HG03097 (cell line): ENCODE measurements at regions not wholly inside any gene's neighbourhood (a gene's known extent, or its start where the extent isn't known, plus 50 kb on each side); places are given as distances from the start of the nearest gene placed in this dataset.

Experiments
- ATAC-seq: cut with Tn5 transposase; IDR thresholded peaks from one replicate; pipeline ENCODE4 v1.9.1; 2021; ENCODE audit not compliant: unreplicated experiment, low FRiP score

DNA sequence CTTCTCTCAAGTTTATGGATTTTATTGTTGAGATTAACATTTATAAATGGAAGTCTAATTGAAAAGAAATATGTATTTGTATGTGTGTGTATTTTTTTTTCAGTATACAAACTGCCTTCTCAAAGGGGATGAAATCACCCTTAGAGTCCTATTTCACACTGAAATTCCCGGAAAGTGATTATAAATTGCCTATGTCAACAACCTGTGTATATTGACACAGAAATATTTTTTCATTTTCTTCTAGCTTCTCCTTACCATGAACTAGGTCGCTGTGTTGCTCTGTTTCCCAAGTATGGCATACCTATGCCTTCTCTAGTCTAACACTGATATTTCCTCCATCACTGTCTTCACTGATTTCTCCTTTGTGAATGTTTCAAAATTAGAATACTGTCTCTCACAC is 444.0 kb upstream of the AZI2 start:
- ATAC-seq, result no peak

DNA sequence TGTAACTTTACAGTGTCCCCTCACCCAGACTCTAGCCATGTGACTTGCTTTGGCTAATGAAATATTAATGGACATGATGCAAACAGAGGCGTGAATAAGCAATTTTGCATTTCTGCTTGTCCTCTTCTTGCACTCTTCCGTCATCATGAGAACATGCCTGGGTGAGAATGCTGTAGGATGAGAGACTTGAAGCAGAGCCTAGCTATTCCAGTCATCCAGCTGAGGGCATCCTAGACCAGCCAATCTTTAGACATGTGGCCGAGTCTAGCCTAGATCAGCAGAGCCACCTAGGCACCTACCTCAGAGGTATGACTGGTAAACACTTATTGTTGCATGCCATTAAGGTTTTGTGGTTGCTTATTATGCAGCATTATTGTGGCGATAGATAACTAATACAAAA is 450.5 kb upstream of the AZI2 start:
- no peak for ATAC-seq

DNA sequence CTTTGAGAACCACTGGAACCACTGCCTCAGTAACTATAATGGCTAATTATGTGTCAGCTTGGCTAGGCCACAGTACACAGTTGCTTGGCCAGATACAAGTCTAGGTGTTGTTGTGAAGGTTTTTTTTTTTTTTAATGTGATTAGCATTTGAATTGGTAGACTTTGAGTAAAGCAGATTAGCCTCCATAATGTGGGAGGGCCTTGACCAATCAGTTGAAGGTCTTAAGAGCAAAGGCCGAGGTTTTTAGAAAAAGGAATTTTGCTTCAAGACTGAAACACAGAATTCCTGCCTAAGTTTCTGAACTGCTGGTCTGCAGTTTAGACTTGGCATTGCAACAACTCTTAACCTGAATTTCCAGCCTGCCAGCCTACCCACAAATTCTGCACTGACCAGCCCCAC is 451.6 kb upstream of the AZI2 start:
- no peak for ATAC-seq

DNA sequence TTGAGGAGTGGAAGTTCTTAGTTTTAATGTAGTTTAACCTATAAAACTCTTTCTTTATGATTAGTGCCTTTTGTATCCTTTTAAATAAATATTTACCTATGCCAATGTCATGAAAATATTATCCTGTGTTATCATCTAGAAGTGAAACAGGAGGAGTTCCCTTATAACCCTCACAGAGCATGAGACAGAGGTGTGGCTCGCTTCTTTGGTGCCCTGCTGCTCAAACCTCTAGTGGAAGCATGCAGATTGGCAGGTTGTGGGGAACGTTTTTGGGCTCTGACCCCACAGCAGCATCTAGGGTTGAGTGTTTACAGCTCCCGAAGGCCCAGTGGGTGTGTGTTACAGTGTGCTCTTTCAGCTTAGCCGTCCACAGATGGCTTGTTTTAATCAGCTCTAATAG is 459.4 kb upstream of the AZI2 start:
- ATAC-seq, result no peak

DNA sequence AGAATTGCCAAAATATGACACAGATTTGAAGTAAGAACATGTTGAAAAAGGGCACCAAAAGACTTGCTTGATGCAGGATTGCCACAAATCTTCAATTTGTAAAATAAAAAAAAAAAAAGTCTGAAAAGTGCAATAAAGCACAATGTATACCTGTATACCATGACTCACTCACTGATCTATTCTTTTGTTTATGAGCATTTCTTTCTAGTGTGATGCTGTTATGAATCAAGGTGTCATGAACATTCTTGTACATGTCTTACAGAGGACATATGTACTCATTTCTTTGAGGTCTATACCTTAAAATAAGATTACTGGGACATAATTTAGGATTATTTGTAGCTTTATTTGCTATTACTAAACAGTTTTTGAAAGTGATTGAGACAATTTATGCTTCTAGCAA is 464.9 kb upstream of the RBMS3 start:
- ATAC-seq, result no peak

DNA sequence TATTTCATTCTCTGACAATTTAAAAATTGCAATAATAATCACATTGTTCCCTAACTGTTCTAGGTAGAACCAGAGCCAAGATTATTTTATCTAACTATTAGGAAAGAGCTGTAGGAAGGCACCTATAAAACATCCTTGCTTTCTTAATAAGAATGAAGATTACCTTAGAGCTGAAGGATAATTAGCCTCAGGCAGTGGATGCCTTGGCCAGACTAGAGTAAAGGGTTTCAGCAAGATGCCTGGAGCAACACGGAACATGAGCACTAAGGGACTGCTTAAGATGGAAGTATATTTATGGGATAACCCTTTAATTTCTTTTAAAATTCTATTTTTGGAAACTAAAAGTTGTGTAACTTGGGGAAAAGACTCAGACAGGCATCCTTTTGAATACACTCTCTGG is 456.6 kb upstream of the RBMS3 start:
- ATAC-seq, result no peak

DNA sequence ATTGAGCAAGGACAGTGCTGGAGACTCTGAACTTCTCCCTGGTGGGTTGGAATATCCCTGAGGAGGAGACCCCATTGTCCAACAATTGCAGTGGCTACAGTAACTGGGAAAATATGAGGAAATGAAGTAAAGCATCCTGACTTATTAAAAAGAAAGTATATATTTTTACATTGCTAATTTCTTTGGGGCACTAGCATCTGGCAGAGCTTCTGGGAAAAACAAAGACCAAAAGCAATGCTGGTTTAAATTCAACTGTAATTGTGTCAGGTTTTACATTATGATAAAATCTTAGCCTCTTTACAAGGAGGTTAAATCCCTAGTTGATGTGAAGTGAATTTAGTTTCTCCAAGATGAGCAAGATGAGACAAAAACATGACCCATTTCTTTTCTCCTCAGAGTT is 454.0 kb upstream of the RBMS3 start:
- ATAC-seq, result no peak

DNA sequence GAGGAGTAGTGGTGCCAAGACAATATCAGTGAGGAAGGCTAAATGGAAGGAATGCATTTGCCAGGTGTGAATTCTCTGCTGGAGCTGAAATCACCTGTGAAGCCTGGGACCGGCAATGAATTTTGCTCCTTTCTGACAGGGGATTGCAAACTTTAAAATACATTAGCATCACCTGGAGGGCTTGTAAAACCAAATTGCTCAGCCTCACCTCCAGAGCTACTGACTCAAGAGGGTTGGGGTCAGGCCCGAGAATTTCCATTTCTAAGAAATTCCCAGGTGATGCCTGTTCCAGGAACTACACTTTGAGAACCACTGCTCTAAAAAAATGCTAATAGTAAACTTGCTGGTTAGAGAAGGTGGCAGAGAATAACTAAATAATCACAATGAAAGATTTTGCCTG is 445.6 kb upstream of the RBMS3 start:
- no peak for ATAC-seq

DNA sequence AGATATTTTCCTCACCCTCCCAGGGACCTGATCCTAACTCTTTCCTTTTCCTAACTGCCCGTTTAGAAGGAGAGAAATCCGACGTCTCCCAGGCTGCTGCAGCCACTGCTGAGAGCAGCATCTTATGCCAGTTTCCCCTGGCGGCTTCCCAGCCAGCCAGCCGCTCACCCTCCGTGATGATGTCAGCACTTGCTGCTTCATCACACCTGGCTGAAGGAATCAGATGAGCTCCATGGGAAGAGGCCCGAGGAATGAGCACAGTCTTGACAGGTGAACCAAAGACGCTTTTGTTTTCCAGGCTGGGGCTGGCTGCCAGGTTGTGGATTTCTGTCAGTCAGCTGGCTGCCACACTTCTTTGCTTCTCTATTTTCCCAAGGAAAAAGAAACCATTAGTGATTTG is 445.1 kb upstream of the RBMS3 start:
- ATAC-seq, result no peak

DNA sequence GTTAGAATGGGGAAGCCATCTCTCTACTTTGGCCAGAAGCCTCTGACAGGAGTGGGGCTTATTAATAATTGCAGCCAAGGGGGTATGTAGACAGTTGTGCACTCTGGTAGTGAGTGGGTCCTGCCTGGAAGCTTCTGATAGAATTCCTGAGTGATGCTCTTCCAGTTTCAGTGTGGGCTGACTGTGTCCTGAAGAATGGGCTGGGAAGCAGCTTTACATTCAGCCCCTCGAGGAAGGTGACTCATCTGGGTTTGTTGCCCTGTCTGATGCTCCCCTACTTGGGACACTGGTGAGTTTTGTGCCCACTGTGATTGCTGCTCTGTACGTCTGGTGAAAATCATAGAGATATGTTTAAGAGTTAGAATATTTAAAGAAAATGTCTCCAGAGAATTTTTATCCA is 444.7 kb upstream of the RBMS3 start:
- no peak for ATAC-seq

DNA sequence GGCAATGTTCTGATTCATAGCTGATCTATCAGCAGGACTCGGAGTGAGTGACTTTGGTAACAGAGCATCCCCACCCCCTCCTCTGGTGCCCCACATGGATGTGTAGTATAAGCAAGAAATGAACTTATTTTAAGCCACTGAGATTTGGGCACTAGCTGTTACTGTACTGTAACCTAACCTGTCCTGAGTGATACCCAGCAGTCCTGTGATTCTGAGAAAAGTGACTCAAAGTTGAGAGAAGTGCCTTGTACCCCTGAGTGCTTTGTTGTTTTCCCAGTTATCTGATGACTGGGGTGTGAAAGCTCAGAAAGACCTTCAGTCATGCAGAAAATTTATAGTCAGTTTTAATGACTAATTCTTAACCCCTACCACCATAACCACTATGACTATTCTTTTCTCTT is 439.9 kb upstream of the RBMS3 start:
- ATAC-seq, result peak; percentile 90

DNA sequence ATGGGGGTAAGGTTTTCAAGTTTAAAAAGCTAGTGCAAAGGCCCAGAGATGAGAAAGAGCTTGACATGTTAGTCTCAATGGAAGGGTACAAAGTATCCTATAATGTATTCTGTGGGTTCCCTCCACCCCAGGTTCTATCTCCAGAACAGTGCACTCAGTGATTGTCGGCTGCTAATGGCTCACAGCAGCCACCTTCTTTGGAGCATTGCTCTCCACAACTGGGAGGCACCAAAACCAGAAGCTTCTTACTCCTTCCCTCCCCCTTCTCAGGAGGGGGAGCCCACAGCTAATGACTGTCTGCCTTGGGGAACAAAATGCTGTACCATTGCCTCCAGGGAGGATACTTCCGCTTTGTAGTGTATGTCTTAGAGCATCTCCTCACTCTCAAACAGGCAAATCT is 439.4 kb upstream of the RBMS3 start:
- no peak for ATAC-seq

DNA sequence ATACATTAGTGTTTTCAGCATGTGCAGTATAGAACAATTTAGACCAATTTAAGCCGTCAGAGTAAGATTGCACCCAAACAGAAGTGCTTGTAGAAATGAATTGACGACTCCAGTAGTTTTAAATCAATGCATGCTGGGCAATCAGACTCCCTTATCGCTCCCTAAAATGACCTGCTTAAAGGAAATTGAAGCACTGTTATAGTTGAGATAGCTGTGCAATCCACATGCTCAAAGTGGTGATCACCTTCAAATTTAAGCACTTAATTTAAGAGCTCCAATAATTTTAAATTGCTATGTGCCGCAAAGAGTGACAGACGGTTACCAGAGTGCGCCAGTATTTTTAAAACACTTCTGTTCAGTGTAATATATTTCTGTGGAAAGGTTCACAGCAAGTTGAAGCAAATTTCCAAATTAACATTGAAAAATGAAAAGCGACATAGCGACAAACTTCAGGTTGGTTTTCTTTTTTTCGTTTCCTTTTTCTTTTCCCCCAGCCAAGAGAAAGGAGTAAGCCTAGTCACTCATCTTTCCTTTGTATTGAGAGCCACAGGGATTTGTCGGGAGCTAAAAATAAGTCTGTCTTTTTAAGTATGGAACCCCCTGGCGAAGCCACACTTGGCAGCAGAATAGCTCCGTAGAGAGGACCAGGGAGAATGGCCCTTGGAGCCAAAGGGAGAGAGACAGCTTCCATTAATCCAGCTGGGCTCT is 436.4 kb upstream of the RBMS3 start:
- ATAC-seq, result no peak

DNA sequence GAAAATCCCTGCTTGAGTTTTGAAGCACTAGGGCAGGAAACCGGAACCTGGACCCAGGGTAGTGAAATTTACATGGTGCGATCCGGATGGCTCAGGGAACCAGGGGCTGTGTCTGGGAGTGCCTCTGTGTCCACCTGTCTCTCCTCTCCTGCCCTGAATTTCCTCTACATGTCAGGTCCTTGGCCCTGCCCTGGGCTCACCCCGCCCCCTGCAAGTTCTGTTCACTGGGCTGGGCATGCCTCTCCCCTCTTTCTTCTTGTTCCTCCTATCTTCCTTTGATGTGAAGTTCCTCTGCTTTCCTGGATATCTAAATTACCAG is 435.9 kb upstream of the RBMS3 start:
- no peak for ATAC-seq

DNA sequence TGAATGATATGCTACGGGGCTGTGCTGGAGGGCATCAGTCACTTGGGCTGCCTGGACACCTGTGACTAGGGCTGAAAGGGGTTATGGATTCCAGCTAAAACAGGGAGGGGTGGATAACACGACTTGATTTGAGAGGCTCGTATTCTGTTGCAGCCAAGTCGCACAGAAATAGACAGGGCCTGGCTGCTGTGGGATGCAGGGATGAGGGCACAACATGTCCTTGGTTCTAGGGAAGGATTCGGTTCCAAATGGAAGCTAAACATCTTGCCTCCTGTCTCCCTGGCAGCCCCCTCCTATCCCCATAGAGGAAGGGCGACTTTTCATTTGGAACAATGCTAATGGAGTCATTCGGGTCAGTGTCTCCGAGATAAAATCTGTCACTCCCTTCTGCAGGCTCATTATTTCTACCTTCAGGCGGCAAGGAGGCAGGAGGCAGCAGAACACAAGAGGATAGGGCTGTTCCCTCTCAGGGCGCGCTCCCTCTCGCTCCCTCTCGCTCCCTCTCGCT is 433.8 kb upstream of the RBMS3 start:
- no peak for ATAC-seq

DNA sequence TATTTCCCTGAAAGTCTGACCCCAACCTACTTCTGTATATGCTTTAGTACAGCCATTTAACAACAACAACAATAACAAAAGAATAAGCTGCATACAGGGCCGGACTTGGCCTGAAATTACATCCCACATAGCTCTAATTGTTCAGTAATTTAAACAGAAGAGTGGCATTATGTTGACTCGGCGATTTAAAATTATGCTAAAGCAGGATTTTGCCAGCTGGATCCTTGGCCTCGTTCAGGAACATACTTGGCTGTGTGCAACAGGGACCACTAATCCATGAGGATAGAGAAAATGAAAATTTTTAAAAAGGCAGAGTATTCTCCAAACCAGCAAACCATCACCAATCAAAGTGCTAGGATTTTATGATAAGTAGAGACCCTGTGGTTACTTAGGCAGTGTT is 433.1 kb upstream of the RBMS3 start:
- no peak for ATAC-seq

DNA sequence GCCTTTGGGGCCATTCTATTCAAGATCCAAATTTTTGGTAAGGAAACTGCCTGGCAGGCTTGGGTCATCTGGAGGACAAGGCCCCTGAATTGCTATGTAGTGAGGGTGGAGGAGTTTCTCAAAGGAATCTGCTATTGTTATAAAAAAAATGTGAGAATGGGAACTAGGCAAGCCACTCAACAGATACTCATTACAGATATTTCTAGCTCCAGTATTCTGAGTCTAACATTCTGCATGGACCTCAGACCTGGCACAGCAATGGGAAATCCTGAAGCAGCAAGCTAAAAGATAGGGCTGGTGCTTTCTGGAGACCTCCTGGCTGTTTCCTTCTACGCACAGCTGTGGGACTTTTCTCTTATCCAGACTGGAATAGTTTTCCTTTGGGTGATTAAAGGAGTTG is 430.7 kb upstream of the RBMS3 start:
- ATAC-seq, result no peak

DNA sequence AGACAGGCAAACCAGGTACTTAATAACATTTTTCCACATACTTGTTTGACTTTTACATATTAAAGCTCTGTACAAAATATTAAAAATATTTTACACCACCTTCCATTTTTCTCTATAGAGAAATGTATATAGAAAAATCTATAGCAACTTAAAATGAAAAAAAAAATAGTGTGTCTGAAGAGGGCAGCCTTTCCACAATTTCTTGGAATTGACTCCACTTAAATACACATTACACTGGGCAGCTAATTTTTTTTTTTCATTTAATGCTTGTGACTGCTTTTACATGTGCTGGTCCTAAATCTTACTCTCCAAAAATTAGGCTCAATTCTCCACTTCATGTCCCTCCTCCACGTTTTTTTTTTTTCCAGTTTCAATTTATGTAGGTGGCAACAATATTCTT is 427.0 kb upstream of the RBMS3 start:
- no peak for ATAC-seq

DNA sequence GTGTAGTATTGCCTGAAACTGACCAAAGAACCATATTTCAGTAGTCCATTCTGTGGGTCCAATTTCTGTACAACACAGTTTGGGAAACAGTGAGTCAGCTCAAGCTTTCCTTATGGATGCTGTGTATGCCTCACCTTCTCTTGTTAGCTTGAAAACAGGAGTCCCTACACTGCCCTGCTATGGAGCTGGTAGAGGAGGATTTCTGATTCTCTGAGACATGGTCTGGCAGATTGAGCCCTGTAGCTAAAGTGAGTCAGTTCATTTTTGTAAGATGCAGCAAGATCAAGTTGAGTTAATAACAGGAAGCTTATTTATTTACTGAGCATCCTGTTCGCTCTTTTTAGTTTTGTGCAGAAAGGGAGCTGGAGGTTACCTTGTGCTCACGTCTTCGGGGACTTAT is 424.1 kb upstream of the RBMS3 start:
- ATAC-seq, result no peak

DNA sequence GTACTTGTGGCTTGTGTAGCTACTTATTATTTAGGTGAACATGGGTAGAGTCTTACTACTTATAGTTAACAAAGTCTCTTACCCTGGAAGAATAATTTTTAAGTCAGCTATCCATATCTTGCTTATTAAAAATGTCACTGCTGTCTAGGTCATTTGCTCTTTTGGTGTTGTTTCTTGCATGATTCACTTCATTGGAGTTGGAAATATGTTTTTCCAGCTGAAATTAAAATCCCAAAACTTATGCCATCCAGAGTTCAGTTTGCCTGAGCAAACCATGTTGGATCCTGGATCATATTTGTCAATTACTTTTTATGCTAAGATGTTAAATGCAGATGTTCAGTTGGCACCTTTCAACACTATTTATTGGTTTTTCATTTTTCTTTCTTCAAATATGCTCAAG is 421.0 kb upstream of the RBMS3 start:
- no peak for ATAC-seq

DNA sequence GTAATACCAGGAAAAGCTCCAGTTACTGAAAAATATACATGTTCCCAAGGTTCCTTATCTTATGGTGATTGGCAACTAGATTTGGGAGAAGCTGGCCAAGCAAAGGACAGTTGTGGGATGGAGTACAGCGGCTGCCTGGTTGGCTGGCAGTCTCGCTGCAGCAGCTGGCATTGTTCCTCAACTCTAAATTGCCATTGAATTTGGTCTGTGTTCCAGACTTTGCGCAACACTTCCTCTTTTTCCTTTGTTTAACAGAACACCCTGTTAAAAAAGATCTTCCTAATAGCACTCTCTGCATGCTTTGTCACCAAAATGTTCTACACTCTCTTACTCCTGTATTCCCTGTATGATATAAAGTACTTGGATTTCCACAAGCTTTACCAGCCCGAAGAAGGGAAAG is 420.6 kb upstream of the RBMS3 start:
- no peak for ATAC-seq

DNA sequence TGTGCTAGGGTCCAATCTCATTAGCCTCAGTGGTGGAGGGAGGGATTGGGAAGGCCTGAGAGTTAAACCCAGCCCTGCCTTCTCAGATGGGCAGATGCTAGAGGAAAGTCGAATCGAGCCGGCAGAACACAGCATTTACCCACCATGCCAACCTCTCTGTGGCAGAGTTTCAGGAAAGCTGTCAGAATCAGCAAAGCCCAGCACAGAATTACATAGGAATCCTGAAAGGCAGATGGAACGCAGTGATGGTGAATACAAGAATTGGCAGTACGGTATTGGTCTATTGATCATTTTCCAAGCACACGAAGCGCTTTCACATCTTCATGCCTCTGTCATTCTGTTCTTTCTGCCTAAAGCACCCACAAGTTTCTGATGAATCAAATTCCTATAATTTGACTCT is 417.7 kb upstream of the RBMS3 start:
- no peak for ATAC-seq

DNA sequence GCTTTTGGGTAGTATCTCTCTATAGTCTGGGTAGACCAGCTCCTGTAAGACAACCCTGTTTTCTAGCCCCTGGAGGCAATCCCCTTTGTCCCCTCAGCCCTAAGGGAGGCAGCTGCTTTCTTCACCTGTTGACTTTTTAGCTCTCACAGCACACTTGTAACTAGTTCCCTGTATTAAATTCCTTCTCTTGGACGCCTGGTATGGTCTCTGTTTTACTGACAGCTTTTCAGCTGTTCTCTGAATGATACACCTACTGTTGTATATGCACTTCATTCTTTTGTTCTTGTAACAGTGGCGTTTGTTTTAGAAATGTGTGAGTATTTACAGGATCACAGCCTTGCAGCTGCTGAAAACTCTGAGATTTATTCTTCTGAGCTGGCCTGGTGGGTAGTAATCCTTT is 413.0 kb upstream of the RBMS3 start:
- no peak for ATAC-seq
